HTR-8/SVneo (cell line): ENCODE measurements at regions not wholly inside any gene's neighbourhood (a gene's known extent, or its start where the extent isn't known, plus 50 kb on each side); places are given as distances from the start of the nearest gene placed in this dataset.
"Not testable (repeated sequence)": the region's sequence is repeated elsewhere in the genome, so short reads cannot be mapped to it uniquely, and the experiment has no call there.

Experiments
- DNase-seq: peaks from one replicate; pipeline ENCODE4 v3.0.0; 2011; ENCODE audit warnings: low spot score, mixed read lengths; ENCODE audit not compliant: insufficient read length
- FAIRE-seq: peaks from 2 replicates; lab custom pipeline; 2011; peaks lifted over from hg19 to GRCh38; lab: Jason Lieb, UNC

GRCh38 chr1:4132352-4133296, 232.6 kb upstream of the C1orf174 start:
- DNase-seq: no peak
- no peak for FAIRE-seq

GRCh38 chr1:4133297-4133938, 233.3 kb upstream of the C1orf174 start:
- DNase-seq (no peak), FAIRE-seq (no peak)

GRCh38 chr1:4133939-4134321, 233.9 kb upstream of the C1orf174 start:
- FAIRE-seq: no peak

GRCh38 chr1:4135853-4136252, 235.8 kb upstream of the C1orf174 start:
- not testable (repeated sequence) for FAIRE-seq, DNase-seq

More at GRCh38 chr1:4133939-4134321, 233.9 kb upstream of the C1orf174 start:
- no peak for DNase-seq

- DNase-seq: no peak
- no peak for FAIRE-seq
Measured at GRCh38 chr1:4137621-4138415, 237.7 kb upstream of the C1orf174 start.

GRCh38 chr1:4139646-4140045, 239.6 kb upstream of the C1orf174 start:
- no peak for DNase-seq
- FAIRE-seq: no peak

GRCh38 chr1:4140241-4140640, 240.2 kb upstream of the C1orf174 start:
- FAIRE-seq (no peak), DNase-seq (no peak)

- no peak for DNase-seq
- FAIRE-seq: no peak
Measured at GRCh38 chr1:4140821-4141220, 240.7 kb upstream of the C1orf174 start.

- DNase-seq: no peak
- peak; percentile 100 for FAIRE-seq
Measured at GRCh38 chr1:4144349-4144971, 244.4 kb upstream of the C1orf174 start.

- FAIRE-seq (no peak), DNase-seq (no peak)
Measured at GRCh38 chr1:4146101-4146500, 246.0 kb upstream of the C1orf174 start.

GRCh38 chr1:4146614-4147013, 246.5 kb upstream of the C1orf174 start:
- FAIRE-seq: no peak

GRCh38 chr1:4147509-4147908, 247.4 kb upstream of the C1orf174 start:
- FAIRE-seq (no peak), DNase-seq (no peak)

More at GRCh38 chr1:4146614-4147013, 246.5 kb upstream of the C1orf174 start:
- DNase-seq: no peak

GRCh38 chr1:4149281-4149680, 249.2 kb upstream of the C1orf174 start:
- FAIRE-seq (no peak), DNase-seq (no peak)

- DNase-seq (no peak), FAIRE-seq (no peak)
Measured at GRCh38 chr1:4149831-4150230, 249.8 kb upstream of the C1orf174 start.

GRCh38 chr1:4150262-4150661, 250.2 kb upstream of the C1orf174 start:
- DNase-seq (no peak), FAIRE-seq (no peak)

- DNase-seq: no peak
- no peak for FAIRE-seq
Measured at GRCh38 chr1:4152266-4152665, 252.2 kb upstream of the C1orf174 start.

- DNase-seq (no peak), FAIRE-seq (no peak)
Measured at GRCh38 chr1:4153571-4153970, 253.5 kb upstream of the C1orf174 start.

- no peak for FAIRE-seq
- DNase-seq: no peak
Measured at GRCh38 chr1:4156241-4156973, 256.3 kb upstream of the C1orf174 start.

GRCh38 chr1:4160181-4160580, 260.1 kb upstream of the C1orf174 start:
- FAIRE-seq: no peak
- DNase-seq: no peak
